ENCODE measurements at regions not wholly inside any gene's neighbourhood (a gene's known extent, or its start where the extent isn't known, plus 50 kb on each side); places are given as distances from the start of the nearest gene placed in this dataset.

- Histone ChIP-seq H3K27ac (ENCODE audit: control insufficient read depth, insufficient read depth) (no peak overlapping the region), H3K9ac (ENCODE audit: control insufficient read depth, insufficient read depth, low read length) (no peak overlapping the region), H3K9me3 (replicated peaks; ENCODE audit: control insufficient read depth, insufficient read depth, low read length) (no peaks in the 10 kb centered on the region), H3K4me3 (no peak overlapping the region), H3K4me1 (ENCODE audit: control insufficient read depth, insufficient read depth, low read length) (no peaks in the 10 kb centered on the region), H4K20me1 (ENCODE audit: control insufficient read depth, insufficient read depth) (no peaks in the 10 kb centered on the region), H3K27me3 (replicated peaks in 1 of 2; ENCODE audit: control insufficient read depth in 2 of 2, insufficient read depth in 2 of 2, low read length in 1 of 2) (no peaks in the 10 kb centered on the region; a peak in 1 of 4 replicates), H3K4me2 (ENCODE audit: control insufficient read depth, insufficient read depth) (no peak overlapping the region), H3K36me3 (ENCODE audit: control insufficient read depth in 2 of 2, insufficient read depth in 2 of 2, low read length in 1 of 2) (no peaks in the 10 kb centered on the region), H3K79me2 (ENCODE audit: control insufficient read depth, insufficient read depth, low read length) (no peaks in the 10 kb centered on the region), H2AFZ (ENCODE audit: control insufficient read depth, low read depth, low read length) (no peak overlapping the region)
- no peak for ATAC-seq
- in situ Hi-C loops (cut with MboI): no loop called here
- no TSS peak for BruUV-seq (replicated peaks)
- FAIRE-seq: no peak
- ChIA-PET CTCF (no interaction called here), RAD21 (ENCODE audit: unreplicated experiment) (no interaction called here), POLR2A (no interaction called here), SMC1A (ENCODE audit: uncharacterized antibody, unreplicated experiment) (no interaction called here)
- DNase-seq (ENCODE audit: low read depth, low spot score): no peak
- intact Hi-C loops (cut with micrococcal nuclease; ENCODE audit: unreplicated experiment): no loop called here
- no peak for TF ChIP-seq MLLT1 (IDR thresholded peaks at IDR 0.05)
- TF ChIP-seq PML (IDR thresholded peaks at IDR 0.05; ENCODE audit: low read length): no peak
- TF ChIP-seq PAX8 (IDR thresholded peaks at IDR 0.05): no peak
- no peak for TF ChIP-seq SMAD5 (IDR thresholded peaks at IDR 0.05; ENCODE audit: low read depth)
- TF ChIP-seq FOS (IDR thresholded peaks at IDR 0.05; ENCODE audit: borderline replicate concordance, extremely low read depth, insufficient read length): no peak
- no peak for TF ChIP-seq TCF12 (IDR thresholded peaks at IDR 0.05; ENCODE audit: low read depth, low read length)
- no peak for TF ChIP-seq MEF2A (IDR thresholded peaks at IDR 0.05; ENCODE audit: insufficient read depth, low read depth, low read length)
- no peak for TF ChIP-seq CEBPB (IDR thresholded peaks at IDR 0.05; ENCODE audit: borderline replicate concordance in 1 of 2, low read depth in 2 of 2, low read length in 2 of 2)
- TF ChIP-seq CHD2 (IDR thresholded peaks at IDR 0.05; ENCODE audit: borderline replicate concordance, low read depth, low read length): no peak
- TF ChIP-seq STAT3 (IDR thresholded peaks at IDR 0.05; ENCODE audit: low read depth, low read length): no peak
- TF ChIP-seq LARP7 (IDR thresholded peaks at IDR 0.05): no peak
- TF ChIP-seq TAF1 (IDR thresholded peaks at IDR 0.05; ENCODE audit: borderline replicate concordance, low read depth, low read length): no peak
- TF ChIP-seq EED (IDR thresholded peaks at IDR 0.05; ENCODE audit: low read depth): no peak
- TF ChIP-seq CBX3 (IDR thresholded peaks at IDR 0.05; ENCODE audit: borderline replicate concordance, low read depth): no peak
- no peak for TF ChIP-seq EP300 (IDR thresholded peaks at IDR 0.05; ENCODE audit: borderline replicate concordance in 1 of 2, control insufficient read depth in 1 of 2, low read depth in 2 of 2, low read length in 2 of 2)
- TF ChIP-seq ATF2 (IDR thresholded peaks at IDR 0.05; ENCODE audit: low read length): no peak
- WGBS (ENCODE audit: insufficient coverage, insufficient replicate concordance, low lambda C conversion rate, missing lambda C conversion rate): 54% methylated on average over 2 of the region's 2 CpGs
Measured at GRCh38 chrX:130497531-130497930, 95.7 kb downstream of the RBMX2 start.
